CD14-positive monocyte (primary cell): ENCODE measurements at regions not wholly inside any gene's neighbourhood (a gene's known extent, or its start where the extent isn't known, plus 50 kb on each side); places are given as distances from the start of the nearest gene placed in this dataset.

Source experiments
- DNase-seq, 3 donors: peaks; one replicate each; pipeline ENCODE4 v3.0.0-alpha.2; 2011 to 2022
- H2AFZ ChIP-seq: 2 replicates; pipeline ENCODE4 v1.6.0; 2012; ENCODE audit warnings: mild to moderate bottlenecking, low read depth, low read length, inconsistent platforms; ENCODE audit not compliant: insufficient read depth, poor library complexity, severe bottlenecking
- H3K27ac ChIP-seq, 2 donors: 1 replicate in 1 of 2; 2 replicates in 1 of 2; pipeline ENCODE4 v1.5.1; 2012 to 2013; ENCODE audit warnings: low read length in 2 of 2, control low read depth in 1 of 2, inconsistent platforms in 1 of 2, low read depth in 1 of 2, mild to moderate bottlenecking in 1 of 2
- H3K27me3 ChIP-seq, 2 donors: one replicate each; pipeline versions ENCODE4 v1.6.0 to v1.6.1; 2011 to 2013; ENCODE audit warnings: low read length in 2 of 2; ENCODE audit not compliant: control insufficient read depth in 2 of 2, insufficient read depth in 2 of 2
- H3K36me3 ChIP-seq, 2 donors: replicated peaks in 1 of 2; 1 replicate in 1 of 2; 2 replicates in 1 of 2; pipeline versions ENCODE4 v1.5.1 to v1.6.1; 2012 to 2013; ENCODE audit warnings: low read length in 2 of 2, control low read depth in 1 of 2, inconsistent platforms in 1 of 2, mild to moderate bottlenecking in 1 of 2; ENCODE audit not compliant: insufficient read depth in 2 of 2, control insufficient read depth in 1 of 2
- H3K4me1 ChIP-seq, 2 donors: 1 replicate in 1 of 2; 2 replicates in 1 of 2; pipeline versions ENCODE4 v1.5.1 to v1.6.1; 2012 to 2013; ENCODE audit warnings: low read length in 2 of 2, control low read depth in 1 of 2, inconsistent platforms in 1 of 2, mild to moderate bottlenecking in 1 of 2, moderate library complexity in 1 of 2; ENCODE audit not compliant: insufficient read depth in 2 of 2, control insufficient read depth in 1 of 2
- H3K4me2 ChIP-seq: replicated peaks from 2 replicates; pipeline ENCODE3; 2012; ENCODE audit warnings: low read length, moderate library complexity, mild to moderate bottlenecking; ENCODE audit not compliant: poor library complexity, severe bottlenecking; ENCODE audit errors: extremely low read depth
- H3K4me3 ChIP-seq, 3 experiments: fragments of 200-600 bp in 1 of 3; sonication (generic) in 1 of 3; replicated peaks in 1 of 3; 1 replicate in 2 of 3; 2 replicates in 1 of 3; pipeline ENCODE4 v1.5.1; 2011 to 2013; ENCODE audit warnings: low read length in 3 of 3, mild to moderate bottlenecking in 3 of 3, control low read depth in 2 of 3, low read depth in 2 of 3, inconsistent platforms in 1 of 3, moderate library complexity in 1 of 3
- H3K79me2 ChIP-seq: 2 replicates; pipeline ENCODE4 v1.6.0; 2012; ENCODE audit warnings: mild to moderate bottlenecking, control low read depth, inconsistent platforms, low read length, moderate library complexity; ENCODE audit not compliant: insufficient read depth
- H3K9ac ChIP-seq: 2 replicates; pipeline ENCODE4 v1.6.0; 2017; ENCODE audit warnings: low read length, mild to moderate bottlenecking; ENCODE audit not compliant: insufficient read depth, poor library complexity, severe bottlenecking
- H3K9me3 ChIP-seq, 2 donors: replicated peaks in 1 of 2; 1 replicate in 1 of 2; 2 replicates in 1 of 2; pipeline versions ENCODE4 v1.5.1 to v1.6.1; 2012 to 2013; ENCODE audit warnings: low read length in 2 of 2, control low read depth in 1 of 2; ENCODE audit not compliant: control insufficient read depth in 1 of 2, insufficient read depth in 1 of 2
- H4K20me1 ChIP-seq: 2 replicates; pipeline ENCODE4 v1.6.0; 2012; ENCODE audit warnings: mild to moderate bottlenecking, low read length, control low read depth, moderate library complexity; ENCODE audit not compliant: insufficient read depth
- H3K27ac Mint-ChIP-seq, 7 donors: one replicate each; pipeline ENCODE4 v1.8.0; 2020; ENCODE audit warnings: mild to moderate bottlenecking in 7 of 7, mixed read lengths in 7 of 7, moderate library complexity in 6 of 7, inconsistent platforms in 2 of 7
- H3K27me3 Mint-ChIP-seq, 3 donors: one replicate each; pipeline ENCODE4 v1.8.0; 2021 to 2022; ENCODE audit warnings: low read depth in 3 of 3, mild to moderate bottlenecking in 3 of 3, mixed read lengths in 3 of 3, moderate library complexity in 3 of 3, inconsistent platforms in 1 of 3
- H3K36me3 Mint-ChIP-seq, 2 donors: one replicate each; pipeline ENCODE4 v1.8.0; 2020; ENCODE audit warnings: mixed read lengths in 2 of 2, inconsistent platforms in 1 of 2, mild to moderate bottlenecking in 1 of 2
- H3K4me1 Mint-ChIP-seq: one replicate; pipeline ENCODE4 v1.8.0; 2020; ENCODE audit warnings: mild to moderate bottlenecking, mixed read lengths
- H3K4me3 Mint-ChIP-seq, 2 donors: one replicate each; pipeline ENCODE4 v1.8.0; 2020; ENCODE audit warnings: mild to moderate bottlenecking in 2 of 2, mixed read lengths in 2 of 2, moderate library complexity in 1 of 2
- H3K9me3 Mint-ChIP-seq, 7 donors: one replicate each; pipeline ENCODE4 v1.8.0; 2020 to 2022; ENCODE audit warnings: mixed read lengths in 7 of 7, mild to moderate bottlenecking in 6 of 7, moderate library complexity in 6 of 7, inconsistent platforms in 2 of 7
- WGBS: methylation state at CpG from one replicate; pipeline ENCODE4 v1.1.5; 2013; ENCODE audit warnings: missing lambda C conversion rate; ENCODE audit not compliant: insufficient coverage; 5-methylcytosine and 5-hydroxymethylcytosine counted together
- intact Hi-C, 2 donors: fragments of 100-400 bp; cut with micrococcal nuclease; formaldehyde crosslinking; loops; one replicate each; pipeline versions ENCODE4 v1.15.0 to v1.15.1; 2023
- TF ChIP-seq, protein P1 (sequence below): fragments of 200-600 bp; IDR thresholded peaks from one replicate; pipeline ENCODE4 v1.8.0; 2022; ENCODE audit warnings: antibody characterized with exemption, mild to moderate bottlenecking

DNA sequence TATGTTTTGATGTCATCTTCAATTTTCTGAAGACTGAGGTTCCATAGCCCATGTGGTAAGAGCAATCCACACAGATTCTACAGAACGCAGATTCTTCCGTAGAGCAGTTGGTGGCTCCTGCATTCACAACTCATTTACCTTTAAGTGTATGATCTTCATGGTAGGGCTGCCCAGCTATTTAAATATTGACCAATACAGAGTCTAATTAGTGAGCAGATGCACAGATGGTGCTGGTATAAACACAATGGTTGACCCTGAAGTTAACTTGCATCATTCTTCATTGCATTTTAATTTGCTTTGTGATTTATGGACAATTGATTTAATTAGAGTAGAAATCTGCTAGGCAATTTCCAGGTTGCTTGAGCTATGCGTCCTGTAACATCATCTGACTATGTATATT, 269.2 kb downstream of the SQOR start:
- Histone ChIP-seq H4K20me1 (no peaks in the 10 kb centered on the region), H3K27me3 (no peaks in the 10 kb centered on the region), H3K27ac (no peak overlapping the region), H3K79me2 (no peaks in the 10 kb centered on the region), H3K4me1 (no peaks in the 10 kb centered on the region), H3K4me2 (no peak overlapping the region), H3K36me3 (no peaks in the 10 kb centered on the region), H2AFZ (no peak overlapping the region), H3K4me3 (no peak overlapping the region), H3K9me3 (peaks cover 0 to 4% of the 10 kb centered on the region in 2 donors), H3K9ac (no peak overlapping the region)
- H3K4me3 Mint-ChIP-seq: no peak overlapping the region
- TF ChIP-seq, protein P1, sequence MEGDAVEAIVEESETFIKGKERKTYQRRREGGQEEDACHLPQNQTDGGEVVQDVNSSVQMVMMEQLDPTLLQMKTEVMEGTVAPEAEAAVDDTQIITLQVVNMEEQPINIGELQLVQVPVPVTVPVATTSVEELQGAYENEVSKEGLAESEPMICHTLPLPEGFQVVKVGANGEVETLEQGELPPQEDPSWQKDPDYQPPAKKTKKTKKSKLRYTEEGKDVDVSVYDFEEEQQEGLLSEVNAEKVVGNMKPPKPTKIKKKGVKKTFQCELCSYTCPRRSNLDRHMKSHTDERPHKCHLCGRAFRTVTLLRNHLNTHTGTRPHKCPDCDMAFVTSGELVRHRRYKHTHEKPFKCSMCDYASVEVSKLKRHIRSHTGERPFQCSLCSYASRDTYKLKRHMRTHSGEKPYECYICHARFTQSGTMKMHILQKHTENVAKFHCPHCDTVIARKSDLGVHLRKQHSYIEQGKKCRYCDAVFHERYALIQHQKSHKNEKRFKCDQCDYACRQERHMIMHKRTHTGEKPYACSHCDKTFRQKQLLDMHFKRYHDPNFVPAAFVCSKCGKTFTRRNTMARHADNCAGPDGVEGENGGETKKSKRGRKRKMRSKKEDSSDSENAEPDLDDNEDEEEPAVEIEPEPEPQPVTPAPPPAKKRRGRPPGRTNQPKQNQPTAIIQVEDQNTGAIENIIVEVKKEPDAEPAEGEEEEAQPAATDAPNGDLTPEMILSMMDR: no peak
- H3K4me1 Mint-ChIP-seq: no peaks in the 10 kb centered on the region
- WGBS: no CpG with 5 or more reads among the region's 3 CpGs
- intact Hi-C loops: no loop called here
- H3K9me3 Mint-ChIP-seq: peaks cover 0 to 6% (median 2%) of the 10 kb centered on the region in 7 donors
- H3K27me3 Mint-ChIP-seq: no peaks in the 10 kb centered on the region
- no peak overlapping the region for H3K27ac Mint-ChIP-seq
- no peak for DNase-seq
- no peaks in the 10 kb centered on the region for H3K36me3 Mint-ChIP-seq

DNA sequence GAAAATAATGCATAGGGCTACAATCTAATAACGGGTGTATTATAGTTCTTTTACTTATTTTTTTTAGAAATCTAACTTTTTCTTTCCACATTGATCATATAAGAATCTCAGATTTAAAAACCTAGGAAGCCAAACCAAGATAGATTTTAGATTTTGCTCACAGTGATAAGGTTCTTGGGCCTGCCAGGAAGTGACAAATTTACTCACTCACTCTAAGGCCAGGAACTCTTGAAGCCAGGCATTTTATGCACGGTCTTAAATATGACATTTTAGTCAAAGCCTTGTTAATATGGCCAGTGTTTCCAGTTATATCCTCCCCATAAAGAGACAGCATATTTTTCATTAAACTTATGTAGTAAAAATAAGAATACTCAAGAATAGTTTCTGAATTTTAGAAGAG, 271.4 kb downstream of the SQOR start:
- H4K20me1 ChIP-seq: no peaks in the 10 kb centered on the region
- TF ChIP-seq, protein P1: no peak
- Mint-ChIP-seq H3K27me3 (no peaks in the 10 kb centered on the region), H3K36me3 (no peaks in the 10 kb centered on the region), H3K27ac (no peak overlapping the region), H3K4me1 (no peaks in the 10 kb centered on the region), H3K9me3 (peaks cover 0 to 5% (median 3%) of the 10 kb centered on the region in 7 donors), H3K4me3 (no peak overlapping the region)
- no peak overlapping the region for H2AFZ ChIP-seq
- no peak overlapping the region for H3K27ac ChIP-seq
- H3K9ac ChIP-seq: no peak overlapping the region
- DNase-seq: no peak
- no peak overlapping the region for H3K4me2 ChIP-seq
- H3K79me2 ChIP-seq: no peaks in the 10 kb centered on the region
- no peaks in the 10 kb centered on the region for H3K27me3 ChIP-seq
- intact Hi-C loops: no loop called here
- no peaks in the 10 kb centered on the region for H3K4me1 ChIP-seq
- no peaks in the 10 kb centered on the region for H3K36me3 ChIP-seq
- peaks cover 0 to 16% of the 10 kb centered on the region in 2 donors for H3K9me3 ChIP-seq
- no CpG with 5 or more reads among the region's 2 CpGs for WGBS
- H3K4me3 ChIP-seq: no peak overlapping the region
